NCI-H1417 (cell line): ENCODE measurements at regions not wholly inside any gene's neighbourhood (a gene's known extent, or its start where the extent isn't known, plus 50 kb on each side); places are given as distances from the start of the nearest gene placed in this dataset.

Experiments used
- DNase-seq, 3 experiments: peaks; one replicate each; lab custom pipeline; 2025; lab: John Stamatoyannopoulos, UW

DNA sequence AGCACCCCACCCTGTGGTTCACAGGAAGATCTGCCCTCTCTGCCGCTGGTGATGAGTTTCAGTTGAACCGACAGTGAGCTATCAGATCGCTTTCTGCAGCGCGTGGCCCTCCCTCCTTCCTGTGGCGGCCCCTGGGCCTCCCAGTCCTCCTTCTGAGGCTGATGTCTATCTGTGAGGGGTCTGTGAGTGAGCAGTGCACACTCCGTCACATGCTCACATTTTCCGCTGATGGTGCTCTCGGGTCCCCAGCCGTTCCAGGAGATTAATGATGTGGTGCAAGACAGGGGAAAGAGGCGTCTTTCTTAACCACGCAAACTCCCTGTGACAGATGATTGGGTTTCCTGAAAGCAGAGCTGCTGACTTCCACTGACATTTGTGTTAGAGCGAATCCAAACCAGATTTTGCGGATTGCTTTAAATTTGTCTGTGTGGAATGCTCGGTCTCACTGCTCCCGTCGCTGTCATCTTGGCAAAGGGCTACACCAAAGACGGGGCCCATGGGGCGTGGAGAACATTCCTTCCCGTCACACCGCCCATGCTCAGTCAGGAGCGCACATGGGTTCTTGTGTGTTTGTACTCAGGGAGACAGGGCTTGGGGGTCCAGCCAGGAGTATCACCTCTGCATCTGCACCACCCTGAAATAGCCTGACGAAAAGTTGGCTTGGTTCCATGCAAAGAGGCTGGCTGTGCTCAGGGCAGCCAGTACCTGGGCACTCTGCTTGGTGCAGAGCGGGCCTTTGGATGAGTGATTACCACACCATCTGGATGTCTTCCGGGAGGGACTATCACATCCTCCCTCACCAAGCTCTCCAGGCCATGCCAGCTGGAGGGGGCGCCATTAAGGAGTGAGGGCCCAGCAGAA, 154.7 kb upstream of the HS6ST1 start:
- no peak for DNase-seq

DNA sequence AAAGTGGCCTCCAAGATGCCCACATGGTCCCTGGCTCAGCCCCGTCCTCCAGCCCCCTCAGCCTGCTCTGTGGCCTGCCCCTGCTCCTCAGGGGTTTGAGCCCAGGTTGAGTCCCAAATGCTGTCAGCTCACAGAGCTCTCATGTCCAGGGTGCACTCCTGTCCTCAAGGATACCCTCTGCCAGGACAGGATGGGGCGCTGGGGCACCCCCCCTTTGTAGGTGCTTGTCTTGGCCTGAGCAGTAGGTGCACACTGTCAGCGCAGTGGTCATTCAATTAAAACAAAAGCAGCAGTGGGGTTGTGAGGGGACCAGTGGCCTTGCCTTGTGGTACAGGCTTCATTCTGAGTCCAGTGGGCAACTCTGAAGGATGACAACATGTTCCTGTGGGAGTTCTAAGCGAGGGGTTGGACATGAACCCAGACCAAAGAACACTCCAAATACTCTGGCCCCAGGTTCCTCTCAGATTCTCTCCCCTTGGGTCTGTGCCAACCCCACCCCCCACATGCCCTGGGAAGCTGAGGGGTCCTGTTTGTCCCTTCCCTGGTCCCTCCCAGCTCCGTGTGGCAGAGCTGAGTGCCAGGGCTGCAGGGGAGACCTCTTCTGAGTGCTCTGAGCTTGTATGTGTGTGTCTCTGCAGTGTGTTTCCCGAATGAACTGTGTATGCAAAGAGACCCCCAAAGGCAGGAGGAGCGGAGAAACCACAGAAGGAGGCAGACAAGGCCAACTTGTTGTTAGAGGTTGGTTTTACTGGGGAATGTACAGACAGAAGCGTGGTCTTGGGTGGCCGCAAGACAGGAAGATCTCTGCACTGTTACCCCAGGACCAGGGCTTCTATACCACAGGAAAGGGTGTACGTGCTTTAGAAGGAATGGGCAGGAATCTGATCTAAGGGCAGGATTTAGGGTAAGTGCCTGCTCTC, 155.6 kb upstream of the HS6ST1 start:
- no peak for DNase-seq

DNA sequence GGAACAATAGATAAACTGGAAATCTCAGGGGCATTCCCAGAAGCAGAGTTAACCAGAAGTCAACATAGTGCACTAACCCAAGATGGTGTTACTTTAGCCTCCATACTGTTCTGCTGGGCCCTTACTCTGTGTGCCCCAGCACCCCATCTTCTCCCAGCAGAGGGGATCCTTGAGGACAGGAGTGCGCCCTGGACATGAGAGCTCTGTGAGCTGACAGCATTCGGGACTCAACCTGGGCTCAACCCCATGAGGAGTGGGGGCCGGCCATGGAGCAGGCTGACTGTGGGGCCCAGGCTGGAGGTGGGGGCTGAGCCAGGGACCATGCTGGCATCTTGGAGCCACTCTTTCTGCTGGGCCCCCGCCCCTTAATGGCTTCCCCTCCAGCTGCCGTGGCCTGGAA, 156.3 kb upstream of the HS6ST1 start:
- DNase-seq, result no peak

DNA sequence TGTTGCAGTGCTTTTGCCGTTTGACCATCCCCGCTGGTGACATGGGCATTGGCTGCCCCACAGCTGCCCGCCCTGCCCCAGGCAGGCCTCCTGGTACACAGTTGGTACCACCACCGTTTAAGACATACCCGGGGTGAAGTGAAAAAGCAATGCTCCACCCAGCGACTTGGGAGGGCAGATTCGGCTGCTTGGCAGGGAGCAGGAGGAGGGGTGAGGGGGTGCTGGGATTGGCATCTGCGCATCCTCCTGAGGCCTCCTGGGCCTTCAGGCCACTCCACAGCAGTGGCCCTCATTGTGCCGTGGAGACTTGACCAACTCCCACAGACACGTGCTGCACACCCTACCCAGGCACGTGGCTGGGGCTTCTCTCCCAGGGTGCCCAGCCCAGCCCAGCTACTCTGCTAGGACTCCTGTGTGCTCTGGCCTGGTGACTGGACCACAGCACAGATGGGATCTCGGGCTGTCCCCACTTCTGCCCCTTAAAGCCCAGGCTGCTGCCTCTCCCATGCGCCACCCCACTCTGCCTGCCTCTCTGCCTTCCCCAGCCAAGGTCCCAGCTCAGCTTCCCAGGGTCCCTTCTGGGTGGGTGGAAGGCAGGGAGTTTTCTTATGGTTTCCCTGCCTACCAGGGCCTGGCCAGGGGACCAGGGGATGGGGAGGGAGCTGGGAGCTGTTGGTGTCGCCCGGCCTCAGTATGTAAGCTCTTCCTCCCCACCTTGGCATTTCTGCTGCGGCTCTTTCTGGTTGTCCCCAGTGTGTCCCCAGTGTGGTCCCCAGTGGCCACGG, 157.0 kb upstream of the HS6ST1 start:
- DNase-seq, result no peak

DNA sequence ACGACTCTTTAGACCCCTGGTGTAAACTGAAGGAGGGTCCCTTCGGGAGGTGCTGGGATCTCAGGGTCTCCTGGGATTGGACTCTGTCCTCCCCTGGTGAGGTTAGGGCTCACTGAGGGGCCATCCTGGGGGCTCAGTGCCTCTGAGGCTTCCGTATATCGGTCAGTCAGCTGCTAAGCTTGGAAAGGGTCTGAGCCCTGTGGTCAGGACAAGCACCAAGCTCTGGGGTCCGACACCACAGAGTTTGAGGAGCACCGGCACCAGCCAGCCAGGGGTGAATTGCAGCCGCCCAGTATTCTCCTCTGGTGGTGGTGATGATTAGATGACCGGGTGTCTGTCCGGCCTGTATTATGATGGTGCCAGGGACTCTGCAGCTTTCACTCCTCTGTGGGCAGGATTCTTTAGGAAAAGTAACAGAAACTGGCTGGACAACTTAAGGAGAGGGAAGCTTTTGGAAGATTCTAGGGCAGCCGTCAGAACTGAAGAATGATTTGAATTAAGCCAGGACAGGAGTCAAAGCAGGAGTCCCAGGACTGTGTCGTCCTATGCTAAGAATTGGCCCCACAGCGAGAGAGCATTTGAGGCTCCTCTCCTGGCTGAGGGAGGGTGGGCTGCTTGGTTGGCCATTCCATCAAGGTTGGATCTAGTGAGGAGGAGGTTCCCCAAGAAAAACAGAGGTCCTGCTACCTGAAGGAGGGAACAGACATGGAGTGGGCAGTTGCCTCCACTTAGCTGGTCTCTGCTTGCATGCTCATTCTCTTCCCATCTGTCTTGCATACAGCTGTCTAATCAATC, 158.6 kb upstream of the HS6ST1 start:
- no peak for DNase-seq

DNA sequence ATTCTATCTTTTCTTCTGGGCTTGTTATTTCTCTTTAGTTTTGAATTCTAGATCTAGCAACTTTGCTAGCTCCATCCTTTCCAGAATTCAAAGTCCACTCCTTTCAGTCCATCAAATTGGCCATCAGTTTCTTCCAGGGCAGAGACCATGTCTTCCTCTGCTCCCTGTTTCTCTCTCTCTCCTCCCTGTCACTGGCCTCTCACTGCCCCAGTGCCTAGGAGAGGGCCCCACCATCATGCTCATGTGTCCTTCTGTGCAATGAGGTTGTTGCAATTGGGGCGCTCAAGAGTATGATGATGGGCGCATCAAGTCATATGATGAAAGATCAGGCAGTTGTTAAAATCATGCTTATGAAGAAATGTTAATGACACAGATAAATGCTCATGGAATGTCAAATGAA, 159.2 kb upstream of the HS6ST1 start:
- DNase-seq, result no peak

DNA sequence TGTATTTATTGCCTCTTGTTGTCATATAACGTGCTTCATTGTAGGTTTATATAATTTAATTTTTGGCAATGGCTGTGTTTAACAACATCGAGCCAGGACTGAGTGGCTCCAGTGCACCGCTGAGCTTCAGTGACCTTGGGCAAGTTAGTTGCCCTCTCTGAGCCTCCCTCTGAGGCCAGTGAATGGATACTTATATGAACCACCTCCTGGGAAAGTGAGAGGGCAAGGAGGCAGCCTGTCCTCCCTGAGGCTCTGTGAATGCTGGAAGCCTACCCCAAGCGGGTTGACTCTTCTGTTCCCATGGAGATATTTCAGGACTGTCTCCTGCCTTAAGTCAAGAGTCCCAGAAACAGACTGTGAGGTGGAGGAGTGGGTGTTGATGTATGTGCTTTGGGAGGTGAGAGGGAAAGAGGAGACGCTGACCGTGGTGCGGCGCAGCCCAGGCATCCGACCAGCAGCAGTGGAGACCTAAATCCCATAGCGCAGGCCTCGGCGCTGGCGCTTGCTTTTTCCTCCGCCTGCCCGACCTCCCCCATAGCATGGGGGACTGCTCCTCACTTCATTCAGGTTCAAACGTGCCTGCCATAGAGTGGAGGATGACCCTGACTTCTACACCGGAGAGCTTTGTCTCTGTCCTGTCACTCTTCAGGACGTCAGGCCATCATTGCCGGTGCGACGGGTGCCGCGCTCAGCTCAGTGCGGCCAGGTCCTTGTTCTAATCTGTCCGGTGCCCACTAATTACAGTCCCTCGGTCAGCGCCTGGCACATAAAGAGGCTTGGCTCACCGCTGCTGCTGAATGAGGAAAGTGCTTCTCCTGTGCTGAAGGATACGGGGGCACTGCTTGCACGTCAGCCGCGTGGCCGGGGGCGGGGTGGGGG, 167.3 kb upstream of the HS6ST1 start:
- DNase-seq, result no peak

DNA sequence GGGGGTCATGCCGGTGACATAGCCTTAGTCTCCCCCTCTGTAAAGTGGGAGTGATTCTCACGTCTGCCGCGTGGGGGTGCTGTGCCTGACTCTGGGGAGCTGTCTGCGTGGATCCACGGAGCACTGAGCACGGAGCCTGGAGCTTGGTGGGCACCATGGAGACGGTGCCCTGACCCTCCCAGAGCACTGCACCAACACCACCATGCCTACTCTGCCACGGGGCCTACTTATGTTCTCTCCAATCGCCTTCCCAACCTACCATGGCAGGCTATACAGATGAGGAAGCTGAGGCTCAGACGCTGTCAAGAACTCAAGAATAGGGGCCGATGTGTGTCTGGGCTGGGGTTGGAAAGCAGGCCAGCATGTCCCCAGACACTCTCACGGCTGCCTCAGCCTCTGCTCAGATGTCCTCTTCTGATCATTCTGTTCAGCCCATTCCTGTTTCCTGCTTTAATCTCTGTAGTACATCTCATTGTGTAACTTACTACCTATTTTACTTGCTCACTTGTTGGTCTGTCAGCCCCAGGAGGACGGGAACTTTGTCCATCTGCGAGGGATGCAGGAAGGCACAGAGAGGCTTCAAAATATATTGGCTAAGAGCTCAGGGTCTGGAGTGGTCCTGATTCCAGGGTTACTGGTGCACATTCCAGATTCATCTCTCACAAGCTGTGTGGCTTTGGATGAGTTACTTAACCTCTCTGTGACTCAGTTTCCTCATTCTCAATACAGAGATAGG, 168.1 kb upstream of the HS6ST1 start:
- no peak for DNase-seq

DNA sequence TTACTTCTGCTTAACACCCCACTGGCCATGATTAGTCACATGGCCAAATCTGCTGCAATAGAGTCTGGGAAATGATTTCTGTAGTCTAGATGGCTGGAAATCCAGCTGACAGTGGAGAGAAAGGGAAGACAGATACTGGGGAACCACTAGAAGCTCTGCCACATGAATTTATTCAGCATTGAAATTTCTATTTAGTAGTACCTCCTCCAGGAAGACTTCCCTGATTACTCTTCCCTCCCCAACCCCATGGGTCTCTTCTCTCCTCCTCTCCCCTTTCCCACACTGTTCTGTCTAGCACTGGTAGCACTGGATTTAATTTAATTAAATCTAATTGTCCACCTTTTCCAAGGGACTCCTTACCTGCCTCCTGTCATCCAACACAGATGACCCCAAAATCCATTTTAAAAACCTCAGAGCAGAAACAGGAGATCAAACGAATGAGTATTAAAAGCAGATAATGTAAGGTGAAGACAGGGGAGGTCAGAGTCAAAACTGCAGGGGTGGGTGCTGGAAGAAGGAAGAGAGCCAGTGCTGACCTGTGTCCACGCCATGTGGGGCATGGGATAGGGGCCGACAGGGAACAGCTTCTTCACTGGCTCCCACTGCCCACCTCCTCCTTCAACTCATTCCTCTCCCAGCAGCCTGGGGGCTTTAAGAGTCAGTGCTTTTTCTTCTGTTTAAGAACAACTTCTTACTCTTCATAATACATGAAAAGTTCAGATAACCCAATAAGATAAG, 169.2 kb upstream of the HS6ST1 start:
- no peak for DNase-seq

DNA sequence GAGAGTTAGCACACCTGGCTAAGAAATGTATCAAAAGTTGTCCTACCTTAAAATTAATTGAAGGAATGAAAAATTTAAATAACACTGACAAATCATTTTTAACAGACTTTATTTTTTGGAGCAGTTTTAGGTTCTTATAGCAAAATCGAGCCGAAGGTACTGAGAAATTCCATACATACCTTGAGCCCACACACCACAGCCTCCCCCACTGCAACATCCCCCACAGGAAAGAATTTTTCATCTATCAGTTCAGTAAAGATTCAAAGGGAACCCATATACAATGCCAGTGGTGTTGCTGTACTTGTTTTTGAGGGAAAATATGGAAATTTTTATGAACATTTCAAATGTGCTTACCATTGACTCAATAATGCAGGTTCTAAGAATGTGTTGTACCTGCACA, 169.8 kb upstream of the HS6ST1 start:
- DNase-seq, result no peak

DNA sequence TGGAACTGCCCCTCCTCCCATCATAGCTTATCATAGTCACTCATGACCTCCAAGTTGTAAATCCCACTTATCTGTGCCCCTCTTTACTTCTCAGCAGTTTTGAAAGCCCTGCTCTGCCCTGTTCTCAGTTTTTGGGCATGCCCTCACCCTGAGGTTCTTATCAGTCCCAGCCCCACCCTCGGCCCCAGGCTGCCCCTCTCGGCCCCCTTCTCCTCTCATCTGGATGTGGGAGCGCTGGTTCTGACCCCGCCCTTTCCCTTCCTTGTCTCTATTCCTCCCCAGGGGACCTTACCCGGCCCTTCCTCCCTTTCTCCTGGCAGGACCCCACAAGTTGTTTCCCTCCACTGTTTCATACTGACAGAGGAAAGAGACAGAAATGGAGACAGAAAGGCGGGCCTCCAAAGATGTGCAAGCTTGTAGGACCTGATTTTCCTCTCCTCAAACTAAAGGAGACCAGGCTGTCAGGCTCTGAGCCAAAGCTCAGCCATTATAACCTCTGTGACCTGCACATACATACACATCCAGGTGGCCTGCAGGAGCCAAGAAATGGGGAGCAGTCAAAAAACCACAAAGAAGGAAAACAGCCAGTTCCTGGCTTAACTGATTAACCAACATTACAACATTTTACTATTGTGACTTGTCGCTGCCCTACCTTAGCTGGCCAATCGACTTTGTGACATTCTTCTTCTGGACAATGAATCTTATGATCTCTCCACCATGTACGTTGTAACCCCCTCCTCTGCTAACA, 171.0 kb upstream of the HS6ST1 start:
- no peak for DNase-seq

DNA sequence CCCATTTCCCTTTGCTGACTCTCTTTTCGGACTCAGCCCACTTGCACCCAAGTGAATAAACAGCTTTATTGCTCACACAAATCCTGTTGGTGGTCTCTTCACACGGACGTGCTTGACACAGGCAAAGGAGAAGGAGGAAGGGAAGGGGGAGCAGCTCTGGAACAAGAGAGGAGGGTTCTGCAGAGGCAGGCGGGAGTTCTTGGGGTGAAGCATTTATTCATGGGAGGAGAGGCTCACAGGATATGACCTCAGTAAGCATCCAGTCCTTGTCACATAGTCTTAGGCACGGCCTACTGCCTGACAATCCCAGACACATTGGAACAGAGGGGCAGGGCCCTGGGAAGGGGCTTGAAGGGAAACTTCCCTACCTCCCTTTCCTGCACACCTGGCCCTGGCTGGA, 171.7 kb upstream of the HS6ST1 start:
- no peak for DNase-seq

DNA sequence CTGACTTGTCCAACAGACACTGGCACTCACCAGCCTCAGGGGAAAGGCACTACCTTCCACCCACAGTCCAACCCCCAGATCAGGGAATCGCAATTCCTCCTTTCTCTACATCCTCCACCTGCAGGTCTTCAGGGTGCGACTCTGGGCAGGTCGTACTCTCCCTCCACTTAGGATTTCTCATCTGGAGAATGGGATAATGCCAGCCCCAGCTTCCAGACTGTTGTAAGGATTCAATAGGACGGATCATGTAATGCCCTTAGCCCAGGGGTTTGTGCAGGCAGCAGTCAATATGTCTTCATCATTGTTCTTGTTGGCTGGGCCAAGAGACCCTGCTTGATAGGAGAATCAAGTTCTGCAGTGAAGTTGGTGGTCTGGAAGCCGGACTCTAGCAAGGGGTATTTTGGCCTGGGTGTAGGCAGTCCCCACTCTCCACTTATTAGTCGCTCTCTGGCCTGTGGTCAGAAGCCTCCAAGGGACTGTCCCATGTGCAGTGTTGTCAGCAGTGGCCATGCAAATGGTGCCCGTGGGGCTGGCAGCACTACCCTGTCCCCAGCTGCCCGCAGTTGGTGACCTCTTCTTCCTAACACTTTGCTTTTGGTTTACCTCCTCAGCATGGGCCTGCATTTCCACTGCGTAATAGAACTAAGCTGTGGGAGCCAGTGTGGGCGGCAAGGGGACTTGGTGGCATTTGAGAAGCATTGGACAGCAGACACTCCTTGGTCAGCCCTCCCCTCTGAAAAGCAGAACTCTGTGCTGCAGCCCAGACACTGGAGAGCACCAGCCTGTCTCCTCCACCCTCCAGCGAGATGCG, 172.4 kb upstream of the HS6ST1 start:
- DNase-seq, result no peak

DNA sequence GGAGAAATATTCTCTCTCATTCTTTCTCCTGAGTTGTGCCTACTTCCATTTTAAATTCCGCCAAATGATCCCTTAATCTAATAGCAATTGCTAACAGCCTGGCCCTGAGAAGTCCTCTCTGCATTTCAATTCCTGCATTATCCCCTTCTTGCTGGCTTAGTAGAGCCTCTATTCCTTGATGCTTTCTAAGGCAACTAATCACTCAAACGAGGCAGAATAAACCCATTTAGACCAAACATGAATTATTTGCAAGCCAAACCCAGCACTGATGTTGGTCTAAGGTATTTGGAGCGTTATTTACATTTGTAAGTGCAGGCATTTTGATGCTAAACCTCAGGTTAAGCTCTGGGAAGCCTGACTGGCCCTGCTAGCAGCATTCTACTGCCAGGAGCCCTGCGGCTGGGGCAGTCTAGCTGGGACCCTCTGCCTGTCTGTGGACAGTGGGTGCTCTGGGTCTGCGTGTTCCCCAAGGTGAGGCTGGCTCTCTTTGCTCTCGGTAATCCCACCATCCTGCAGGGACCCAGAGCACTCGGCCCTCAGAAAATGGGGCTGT, 173.1 kb upstream of the HS6ST1 start:
- DNase-seq, result no peak

DNA sequence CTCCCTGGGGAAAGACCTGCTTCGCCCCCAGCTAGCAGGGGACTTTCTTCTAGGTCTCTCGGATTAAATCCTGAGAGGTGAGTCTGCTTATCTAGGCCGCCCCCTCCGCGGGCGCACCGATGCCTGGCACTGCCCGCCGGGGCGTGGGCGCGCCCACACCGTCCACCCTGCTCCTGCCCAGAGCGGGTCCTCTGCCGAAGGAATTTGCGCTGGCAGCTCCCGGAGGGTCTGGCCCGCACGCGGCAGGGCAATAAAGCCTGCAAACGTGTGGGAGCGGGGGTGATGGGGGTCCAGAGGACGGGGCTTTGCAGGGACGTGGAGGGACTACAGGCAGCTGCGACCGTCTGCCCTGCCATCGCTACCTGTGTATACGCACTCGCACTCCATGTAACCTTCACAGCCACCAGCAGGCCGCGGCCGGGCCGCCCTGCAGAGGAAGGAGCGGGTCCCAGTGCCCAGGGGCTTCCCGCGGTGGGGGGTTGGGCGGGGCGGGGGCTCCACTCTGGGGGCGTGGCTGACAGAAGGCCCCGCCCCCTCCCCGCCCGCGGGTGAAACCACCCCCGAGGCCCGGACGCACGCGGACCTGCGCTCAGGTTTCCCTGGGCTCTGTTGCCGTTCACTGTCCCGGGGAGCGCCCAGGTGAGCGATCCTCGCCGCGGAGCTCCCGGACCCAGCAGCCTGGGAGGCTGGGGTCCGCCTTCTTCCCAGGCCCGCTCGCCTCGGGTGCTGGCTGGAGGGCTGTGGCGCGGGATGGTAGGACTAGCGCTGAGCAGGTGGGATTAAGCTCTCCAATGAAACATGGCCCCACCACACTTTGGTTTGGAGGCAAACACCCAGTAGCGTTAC, 174.5 kb upstream of the HS6ST1 start:
- no peak for DNase-seq

DNA sequence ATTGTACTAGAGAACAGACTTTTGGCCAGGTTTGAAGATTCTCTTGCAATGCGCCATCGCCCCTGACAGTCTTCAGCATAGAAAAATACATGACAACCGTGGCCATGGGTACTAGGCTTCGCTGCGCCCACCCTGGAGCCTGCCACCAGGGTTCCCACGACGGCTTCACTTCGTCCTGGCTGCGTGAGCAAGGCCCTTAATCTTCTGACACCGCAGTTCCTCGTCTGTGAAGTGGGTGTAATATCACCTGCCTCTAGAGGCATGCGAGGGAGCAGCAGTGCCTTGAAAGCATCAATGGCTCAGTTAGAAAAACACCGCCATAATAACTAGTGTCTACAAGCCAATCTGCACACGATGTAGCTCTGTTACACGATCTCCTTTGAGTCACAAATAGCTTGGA, 175.2 kb upstream of the HS6ST1 start:
- no peak for DNase-seq
